ENCODE measurements at regions not wholly inside any gene's neighbourhood (a gene's known extent, or its start where the extent isn't known, plus 50 kb on each side); places are given as distances from the start of the nearest gene placed in this dataset.

GRCh38 chr11:31974366-31975136 is 116.3 kb upstream of the RCN1 start:
- intact Hi-C loops (cut with micrococcal nuclease; ENCODE audit: unreplicated experiment): no loop called here
- POLR2A ChIA-PET (ENCODE audit: low non-redundant PET): interaction anchor here (0.6 kb wide), 1 partner anchor 969 kb away, joined by 18 read pairs; no protein-coding TSS in a partner anchor
- Histone ChIP-seq H3K36me3 (ENCODE audit: insufficient read depth, low read length, poor library complexity, severe bottlenecking) (no peaks in the 10 kb centered on the region), H3K4me1 (ENCODE audit: insufficient read depth, low read length, poor library complexity, severe bottlenecking) (no peaks in the 10 kb centered on the region), H3K27ac (ENCODE audit: low read depth, low read length, poor library complexity, severe bottlenecking) (no peak overlapping the region), H3K4me3 (ENCODE audit: low read depth, low read length, poor library complexity, severe bottlenecking) (no peak overlapping the region), H3K27me3 (replicated peaks; ENCODE audit: insufficient read depth, low read depth, low read length, poor library complexity) (peaks cover 86% of the 10 kb centered on the region), H3K9me3 (ENCODE audit: low read depth, low read length, poor library complexity, severe bottlenecking) (no peaks in the 10 kb centered on the region)
- DNase-seq (ENCODE audit: low spot score): no peak
- no TSS peak for BruUV-seq (replicated peaks)
- TF ChIP-seq CTCF (conservative IDR thresholded peaks at IDR 0.05; ENCODE audit: low read depth, low read length): no peak
- no peak for TF ChIP-seq EZH2 (IDR thresholded peaks at IDR 0.05; ENCODE audit: borderline replicate concordance, low read depth, low read length, poor library complexity, severe bottlenecking)
- CTCF ChIA-PET: no interaction called here

- intact Hi-C loops (cut with micrococcal nuclease; ENCODE audit: unreplicated experiment): no loop called here
- Histone ChIP-seq H3K4me1 (ENCODE audit: insufficient read depth, low read length, poor library complexity, severe bottlenecking) (peaks cover 7% of the 10 kb centered on the region), H3K4me3 (ENCODE audit: low read depth, low read length, poor library complexity, severe bottlenecking) (no peak overlapping the region), H3K27ac (ENCODE audit: low read depth, low read length, poor library complexity, severe bottlenecking) (no peak overlapping the region), H3K27me3 (replicated peaks; ENCODE audit: insufficient read depth, low read depth, low read length, poor library complexity) (peaks cover 87% of the 10 kb centered on the region), H3K36me3 (ENCODE audit: insufficient read depth, low read length, poor library complexity, severe bottlenecking) (no peaks in the 10 kb centered on the region), H3K9me3 (ENCODE audit: low read depth, low read length, poor library complexity, severe bottlenecking) (no peaks in the 10 kb centered on the region)
- TF ChIP-seq CTCF (conservative IDR thresholded peaks at IDR 0.05; ENCODE audit: low read depth, low read length) (no peak), EZH2 (IDR thresholded peaks at IDR 0.05; ENCODE audit: borderline replicate concordance, low read depth, low read length, poor library complexity, severe bottlenecking) (no peak)
- DNase-seq (ENCODE audit: low spot score): no peak
- ChIA-PET POLR2A (ENCODE audit: low non-redundant PET) (no interaction called here), CTCF (interaction anchor here (1.0 kb wide), 1 partner anchor 34 kb away, joined by 5 read pairs; no protein-coding TSS in a partner anchor)
- no TSS peak for BruUV-seq (replicated peaks)
These were observed 117.7 kb upstream of the RCN1 start for GRCh38 chr11:31973172-31973571.

GRCh38 chr11:31972623-31973022 is 118.3 kb upstream of the RCN1 start:
- H3K4me1 ChIP-seq (ENCODE audit: insufficient read depth, low read length, poor library complexity, severe bottlenecking): peaks cover 13% of the 10 kb centered on the region
- no peaks in the 10 kb centered on the region for H3K9me3 ChIP-seq (ENCODE audit: low read depth, low read length, poor library complexity, severe bottlenecking)
- intact Hi-C loops (cut with micrococcal nuclease; ENCODE audit: unreplicated experiment): no loop called here
- CTCF ChIA-PET: interaction anchor here (1.0 kb wide), 1 partner anchor 34 kb away, joined by 5 read pairs; no protein-coding TSS in a partner anchor
- peaks cover 87% of the 10 kb centered on the region for H3K27me3 ChIP-seq (replicated peaks; ENCODE audit: insufficient read depth, low read depth, low read length, poor library complexity)
- no peak for TF ChIP-seq CTCF (conservative IDR thresholded peaks at IDR 0.05; ENCODE audit: low read depth, low read length)
- TF ChIP-seq EZH2 (IDR thresholded peaks at IDR 0.05; ENCODE audit: borderline replicate concordance, low read depth, low read length, poor library complexity, severe bottlenecking): no peak
- no peak for DNase-seq (ENCODE audit: low spot score)
- no peaks in the 10 kb centered on the region for H3K36me3 ChIP-seq (ENCODE audit: insufficient read depth, low read length, poor library complexity, severe bottlenecking)
- no TSS peak for BruUV-seq (replicated peaks)
- no peak overlapping the region for H3K4me3 ChIP-seq (ENCODE audit: low read depth, low read length, poor library complexity, severe bottlenecking)
- POLR2A ChIA-PET (ENCODE audit: low non-redundant PET): no interaction called here
- H3K27ac ChIP-seq (ENCODE audit: low read depth, low read length, poor library complexity, severe bottlenecking): no peak overlapping the region

Data from A673 (cell line).